Epithelial cell of esophagus (primary cell): ENCODE measurements at regions not wholly inside any gene's neighbourhood (a gene's known extent, or its start where the extent isn't known, plus 50 kb on each side); places are given as distances from the start of the nearest gene placed in this dataset.
A peak's percentile ranks its signal among the peaks of the same experiment; 100 is the strongest.

Experiments
- DNase-seq: peaks from one replicate; pipeline ENCODE4 v3.0.0; 2010; ENCODE audit warnings: low read depth
- H3K4me3 ChIP-seq: 2 replicates; pipeline ENCODE4 v1.5.1; 2011; ENCODE audit warnings: mild to moderate bottlenecking, low read length, control low read depth
- TF ChIP-seq, protein P1 (sequence below): IDR thresholded peaks from 2 replicates; pipeline ENCODE4 v1.5.1; 2011; ENCODE audit warnings: low read depth, mild to moderate bottlenecking, low read length, control low read depth, inconsistent platforms; ENCODE audit not compliant: insufficient read depth; ENCODE audit errors: missing control alignments

DNA sequence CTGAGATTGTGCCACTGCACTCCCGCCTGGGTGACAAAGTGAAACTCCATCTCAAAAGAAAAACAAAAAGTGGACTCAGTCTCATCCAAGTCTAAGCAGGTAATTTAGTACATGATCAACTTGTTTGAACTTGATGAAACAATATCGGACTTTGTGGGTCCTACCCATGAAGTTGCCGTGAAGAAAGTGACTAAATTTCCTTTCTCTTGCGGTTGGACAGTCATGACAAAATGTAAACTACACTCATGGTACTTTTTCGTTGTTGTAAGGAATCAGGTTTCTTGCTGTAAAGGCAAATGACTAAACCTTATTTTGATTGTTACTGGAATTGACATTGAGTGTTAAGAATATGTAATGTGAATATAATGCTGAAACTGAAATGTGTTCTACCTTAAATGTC, 164.5 kb upstream of the PLET1 start:
- no peak overlapping the region for H3K4me3 ChIP-seq
- peak; percentile 95 for DNase-seq
- TF ChIP-seq, protein P1, sequence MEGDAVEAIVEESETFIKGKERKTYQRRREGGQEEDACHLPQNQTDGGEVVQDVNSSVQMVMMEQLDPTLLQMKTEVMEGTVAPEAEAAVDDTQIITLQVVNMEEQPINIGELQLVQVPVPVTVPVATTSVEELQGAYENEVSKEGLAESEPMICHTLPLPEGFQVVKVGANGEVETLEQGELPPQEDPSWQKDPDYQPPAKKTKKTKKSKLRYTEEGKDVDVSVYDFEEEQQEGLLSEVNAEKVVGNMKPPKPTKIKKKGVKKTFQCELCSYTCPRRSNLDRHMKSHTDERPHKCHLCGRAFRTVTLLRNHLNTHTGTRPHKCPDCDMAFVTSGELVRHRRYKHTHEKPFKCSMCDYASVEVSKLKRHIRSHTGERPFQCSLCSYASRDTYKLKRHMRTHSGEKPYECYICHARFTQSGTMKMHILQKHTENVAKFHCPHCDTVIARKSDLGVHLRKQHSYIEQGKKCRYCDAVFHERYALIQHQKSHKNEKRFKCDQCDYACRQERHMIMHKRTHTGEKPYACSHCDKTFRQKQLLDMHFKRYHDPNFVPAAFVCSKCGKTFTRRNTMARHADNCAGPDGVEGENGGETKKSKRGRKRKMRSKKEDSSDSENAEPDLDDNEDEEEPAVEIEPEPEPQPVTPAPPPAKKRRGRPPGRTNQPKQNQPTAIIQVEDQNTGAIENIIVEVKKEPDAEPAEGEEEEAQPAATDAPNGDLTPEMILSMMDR = no peak

DNA sequence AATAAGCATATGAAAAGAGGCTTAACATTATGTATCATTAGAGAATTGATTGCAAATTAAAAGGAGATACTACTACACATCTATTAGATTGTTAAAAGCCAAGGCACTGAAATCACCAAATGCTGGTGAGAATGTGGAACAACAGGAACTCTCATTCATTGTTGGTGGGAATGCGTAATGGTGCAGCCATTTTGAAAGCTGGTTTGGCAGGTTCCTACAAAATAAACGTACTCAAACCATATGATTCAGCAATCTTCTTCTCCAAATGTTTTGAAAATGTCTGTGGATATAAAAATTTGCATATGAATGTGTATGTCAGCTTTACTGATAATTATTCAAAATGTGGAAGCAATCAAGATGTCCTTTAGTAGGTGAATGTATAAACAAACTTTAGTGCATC, 176.4 kb upstream of the PLET1 start:
- H3K4me3 ChIP-seq = no peak overlapping the region
- peak; percentile 88 for DNase-seq
- TF ChIP-seq, protein P1 = no peak

DNA sequence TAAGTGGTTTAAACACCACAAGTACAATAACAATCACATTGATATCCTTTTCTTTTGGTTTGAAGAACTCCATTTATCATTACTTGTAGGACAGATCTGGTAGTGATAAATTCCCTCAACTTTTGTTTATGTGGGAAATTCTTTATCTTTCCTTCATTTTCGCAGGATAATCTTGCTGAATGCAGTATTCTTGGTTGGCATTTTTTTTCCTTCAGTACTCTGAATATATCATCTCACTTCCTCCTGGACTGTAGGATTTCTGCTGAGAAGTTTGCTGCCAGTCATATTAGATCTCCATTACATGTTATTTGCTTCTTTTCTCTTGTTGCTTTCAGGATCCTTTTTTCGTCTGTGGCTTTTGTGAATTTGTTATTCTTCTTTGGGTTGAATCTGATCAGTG, 179.0 kb upstream of the PLET1 start:
- TF ChIP-seq, protein P1 = no peak
- H3K4me3 ChIP-seq = no peak overlapping the region
- DNase-seq = no peak

DNA sequence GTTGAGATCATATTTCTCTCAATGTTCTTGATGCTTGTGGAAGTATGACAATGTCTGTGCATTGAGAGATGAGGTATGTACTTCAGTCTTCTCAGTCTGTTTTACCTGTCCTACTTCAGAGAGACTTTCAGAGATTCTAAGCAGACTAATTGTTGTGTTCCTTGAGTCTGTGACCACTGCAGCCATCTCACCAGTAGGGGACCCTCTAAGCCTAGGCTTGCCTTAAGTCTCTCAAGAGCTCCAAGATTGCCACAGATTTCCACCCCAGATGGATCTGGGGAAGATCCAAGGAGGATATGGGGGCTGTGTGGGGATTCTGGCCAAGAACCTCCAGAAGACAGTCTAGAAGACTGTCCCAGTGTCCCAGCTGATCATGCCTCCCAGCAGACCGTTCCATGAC, 179.9 kb upstream of the PLET1 start:
- TF ChIP-seq, protein P1 = no peak
- no peak overlapping the region for H3K4me3 ChIP-seq
- DNase-seq = peak; percentile 43

DNA sequence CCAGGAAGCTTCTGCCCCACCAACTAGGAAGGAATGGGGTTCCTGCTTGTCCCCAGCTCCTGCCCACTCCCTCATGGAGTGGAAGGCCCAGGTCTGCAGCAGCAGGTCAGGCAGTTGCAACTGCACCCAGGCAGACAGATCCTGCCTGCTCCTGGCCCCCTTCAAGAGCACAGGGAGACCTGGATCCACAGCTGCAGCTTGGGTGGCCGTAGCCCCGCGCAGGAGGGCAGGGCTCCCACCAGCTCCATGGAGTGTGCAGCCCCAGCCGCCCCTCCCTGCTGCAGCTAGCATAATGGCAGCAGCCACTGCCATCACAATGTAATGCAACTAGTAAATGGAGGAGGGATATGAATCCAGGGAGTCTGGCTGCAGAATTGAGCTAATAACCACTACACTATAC, 187.5 kb upstream of the PLET1 start:
- no peak overlapping the region for H3K4me3 ChIP-seq
- DNase-seq = no peak
- TF ChIP-seq, protein P1 = no peak

DNA sequence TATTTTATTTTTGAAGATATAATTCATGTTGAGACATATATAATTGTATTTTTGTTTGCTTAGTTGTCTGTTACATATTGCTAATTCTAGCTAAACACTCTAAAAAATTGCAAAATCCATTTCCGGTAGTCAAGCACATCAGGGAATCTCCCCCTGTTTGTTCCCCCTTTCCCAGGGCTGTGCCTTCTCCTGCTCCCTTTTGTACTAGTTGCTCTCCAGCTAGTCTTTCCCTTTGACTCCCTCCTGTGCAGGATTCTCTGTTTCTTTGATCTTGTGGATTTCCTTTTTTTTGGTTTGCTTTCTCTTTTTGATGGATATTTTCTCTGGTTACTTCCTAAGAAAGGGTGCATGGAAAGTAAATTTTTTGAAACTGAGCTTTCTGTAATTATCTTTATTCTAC, 188.1 kb upstream of the PLET1 start:
- H3K4me3 ChIP-seq = no peak overlapping the region
- TF ChIP-seq, protein P1 = no peak
- no peak for DNase-seq

DNA sequence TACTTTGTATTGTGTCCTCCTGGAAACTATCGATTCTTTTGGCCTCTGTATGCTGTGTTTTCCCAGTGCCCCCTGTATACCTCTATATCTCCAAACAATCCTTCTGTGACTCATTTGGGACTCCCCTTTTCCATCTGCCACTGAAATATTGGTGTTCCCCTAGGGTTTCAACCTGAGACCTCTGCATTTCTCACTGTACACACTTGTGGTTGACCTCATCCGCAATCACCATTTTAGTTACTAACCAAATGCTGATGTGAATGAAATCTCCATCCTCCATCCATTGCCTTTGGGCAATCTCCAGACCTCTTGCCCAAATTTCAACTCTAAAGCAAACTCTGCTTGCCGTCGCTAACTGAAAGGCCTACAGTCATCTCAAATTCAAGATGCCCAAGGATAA, 190.6 kb upstream of the PLET1 start:
- no peak overlapping the region for H3K4me3 ChIP-seq
- DNase-seq = no peak
- TF ChIP-seq, protein P1 = no peak
